PC-9 (cell line): ENCODE measurements at regions not wholly inside any gene's neighbourhood (a gene's known extent, or its start where the extent isn't known, plus 50 kb on each side); places are given as distances from the start of the nearest gene placed in this dataset.
"Not testable (repeated sequence)": the region's sequence is repeated elsewhere in the genome, so short reads cannot be mapped to it uniquely, and the experiment has no call there.

Experiments
- CTCF ChIP-seq: fragments of 200-600 bp; sonication (generic); conservative IDR thresholded peaks from 2 replicates; pipeline ENCODE4 v1.6.1; 2017; ENCODE audit warnings: mixed run types, antibody characterized with exemption, mild to moderate bottlenecking, moderate library complexity
- EZH2 ChIP-seq: fragments of 200-600 bp; sonication (generic); IDR thresholded peaks from 2 replicates; pipeline ENCODE4 v1.8.0; 2017; ENCODE audit warnings: antibody characterized with exemption, low read depth

DNA sequence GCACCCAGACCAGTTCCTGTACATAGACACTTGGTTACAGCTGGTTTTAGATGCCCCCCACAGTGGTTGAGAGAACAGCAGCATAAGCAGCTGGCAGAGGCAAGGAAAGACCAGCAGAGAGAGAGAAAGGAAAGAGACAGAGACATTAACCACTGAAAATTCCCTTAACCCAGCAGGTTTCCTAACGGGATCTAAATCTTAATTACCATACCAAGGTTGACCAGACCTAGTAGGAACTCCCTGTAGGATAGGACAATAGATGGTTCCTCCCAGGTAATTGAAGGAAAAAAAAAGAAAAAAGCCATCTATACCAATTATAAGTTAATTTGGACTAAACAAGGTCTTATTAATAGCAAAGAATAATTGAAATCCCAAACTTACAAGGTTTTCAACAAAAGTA is 112.3 kb upstream of the PPM1J start:
- TF ChIP-seq CTCF, EZH2: not testable (repeated sequence)
